NCI-H2196 treated with DMSO at 0.1 percent for 48 hours (cell line): ENCODE measurements at regions not wholly inside any gene's neighbourhood (a gene's known extent, or its start where the extent isn't known, plus 50 kb on each side); places are given as distances from the start of the nearest gene placed in this dataset.
"Not testable (repeated sequence)": the region's sequence is repeated elsewhere in the genome, so short reads cannot be mapped to it uniquely, and the experiment has no call there.

Source experiments
- DNase-seq: peaks from one replicate; lab custom pipeline; 2025; ENCODE audit not compliant: unreplicated experiment; lab: John Stamatoyannopoulos, UW

- not testable (repeated sequence) for DNase-seq
Measured at GRCh38 chrY:3491423-3491822, 87.4 kb upstream of the TGIF2LY start.

- not testable (repeated sequence) for DNase-seq
Measured at GRCh38 chrY:3494539-3494938, 84.3 kb upstream of the TGIF2LY start.

- DNase-seq = peak; percentile 1
Measured at GRCh38 chrY:3527040-3527439, 51.8 kb upstream of the TGIF2LY start.
